Gastroesophageal sphincter (tissue), 3 donors: ENCODE measurements at regions not wholly inside any gene's neighbourhood (a gene's known extent, or its start where the extent isn't known, plus 50 kb on each side); places are given as distances from the start of the nearest gene placed in this dataset.

Experiments
- EP300 ChIP-seq: sonication (generic); formaldehyde crosslinking; IDR thresholded peaks from one replicate; pipeline ENCODE4 v1.6.1; 2017; ENCODE audit warnings: antibody characterized with exemption, mild to moderate bottlenecking
- POLR2A ChIP-seq, 2 donors: fragments of 450-650 bp; IDR thresholded peaks; one replicate each; pipeline ENCODE4 v1.6.1; 2017; ENCODE audit warnings: antibody characterized with exemption in 2 of 2, mild to moderate bottlenecking in 2 of 2, moderate library complexity in 1 of 2
- TF ChIP-seq, protein P1 (sequence below), 4 experiments: fragments of 200-600 bp in 2 of 4; fragments of 450-650 bp in 2 of 4; sonication (generic) in 1 of 4; IDR thresholded peaks; one replicate each; pipeline ENCODE4 v1.5.1; 2017 to 2019; ENCODE audit warnings: antibody characterized with exemption in 4 of 4, mild to moderate bottlenecking in 2 of 4, moderate library complexity in 2 of 4

DNA sequence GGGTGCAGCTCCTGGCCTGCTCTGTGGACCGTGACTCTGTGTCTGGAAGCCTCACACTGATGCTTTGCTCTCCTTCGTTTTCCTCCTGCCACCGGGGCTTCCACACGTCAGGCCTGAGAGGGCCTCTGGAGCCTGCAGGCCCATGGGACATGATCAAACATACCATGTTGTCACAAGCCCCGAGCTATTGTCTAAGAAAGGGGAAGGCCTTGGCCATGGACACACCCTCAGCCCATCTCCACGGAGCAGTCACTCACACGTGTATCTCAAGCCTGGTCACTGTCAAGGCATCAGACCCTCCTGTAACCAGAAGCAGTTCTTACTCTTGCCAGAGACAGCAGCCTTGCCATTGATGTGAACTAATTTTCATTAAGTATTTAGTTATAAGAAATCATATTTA, 814.1 kb upstream of the SALL3 start:
- TF ChIP-seq, protein P1, sequence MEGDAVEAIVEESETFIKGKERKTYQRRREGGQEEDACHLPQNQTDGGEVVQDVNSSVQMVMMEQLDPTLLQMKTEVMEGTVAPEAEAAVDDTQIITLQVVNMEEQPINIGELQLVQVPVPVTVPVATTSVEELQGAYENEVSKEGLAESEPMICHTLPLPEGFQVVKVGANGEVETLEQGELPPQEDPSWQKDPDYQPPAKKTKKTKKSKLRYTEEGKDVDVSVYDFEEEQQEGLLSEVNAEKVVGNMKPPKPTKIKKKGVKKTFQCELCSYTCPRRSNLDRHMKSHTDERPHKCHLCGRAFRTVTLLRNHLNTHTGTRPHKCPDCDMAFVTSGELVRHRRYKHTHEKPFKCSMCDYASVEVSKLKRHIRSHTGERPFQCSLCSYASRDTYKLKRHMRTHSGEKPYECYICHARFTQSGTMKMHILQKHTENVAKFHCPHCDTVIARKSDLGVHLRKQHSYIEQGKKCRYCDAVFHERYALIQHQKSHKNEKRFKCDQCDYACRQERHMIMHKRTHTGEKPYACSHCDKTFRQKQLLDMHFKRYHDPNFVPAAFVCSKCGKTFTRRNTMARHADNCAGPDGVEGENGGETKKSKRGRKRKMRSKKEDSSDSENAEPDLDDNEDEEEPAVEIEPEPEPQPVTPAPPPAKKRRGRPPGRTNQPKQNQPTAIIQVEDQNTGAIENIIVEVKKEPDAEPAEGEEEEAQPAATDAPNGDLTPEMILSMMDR (IDR thresholded peaks at IDR 0.05) = no peak
- TF ChIP-seq EP300 (no peak), POLR2A (IDR thresholded peaks at IDR 0.05) (no peak)
